ENCODE measurements at regions not wholly inside any gene's neighbourhood (a gene's known extent, or its start where the extent isn't known, plus 50 kb on each side); places are given as distances from the start of the nearest gene placed in this dataset.

GRCh38 chr16:52708476-52708875, 161.5 kb upstream of the TOX3 start:
- TF ChIP-seq NPAS2 (CRISPR knock-in tag; IDR thresholded peaks at IDR 0.05; ENCODE audit: borderline replicate concordance) (no peak), PBX3 (IDR thresholded peaks at IDR 0.05) (no peak), CEBPB (IDR thresholded peaks at IDR 0.05) (no peak), HMGXB4 (CRISPR knock-in tag; IDR thresholded peaks at IDR 0.05; ENCODE audit: borderline replicate concordance) (no peak), CTCF (IDR thresholded peaks at IDR 0.05) (no peak), FOSL2 (IDR thresholded peaks at IDR 0.05) (no peak), FOSL2 (CRISPR knock-in tag; IDR thresholded peaks at IDR 0.05) (no peak), EHF (CRISPR knock-in tag; IDR thresholded peaks at IDR 0.05) (no peak), ZNF302 (CRISPR knock-in tag; IDR thresholded peaks at IDR 0.05) (no peak)
- WGBS (ENCODE audit: missing lambda C conversion rate) = 12% methylated on average over 2 of the region's 2 CpGs
- H3K27ac ChIP-seq = no peak overlapping the region
- no peak overlapping the region for H3K4me2 ChIP-seq
- H3K4me1 ChIP-seq = no peaks in the 10 kb centered on the region
- POLR2A ChIA-PET = no interaction called here
- CTCF ChIA-PET = interaction anchor here (1.7 kb wide), 1 partner anchor 14 kb away, joined by 4 read pairs; no protein-coding TSS in a partner anchor
- no peaks in the 10 kb centered on the region for H3K9me3 ChIP-seq
- no peak for FAIRE-seq
- DNase-seq (ENCODE audit: low read depth in 1 of 2, low spot score in 1 of 2) = no peak
- no peak overlapping the region for H3K4me3 ChIP-seq
- ATAC-seq = no peak

- Histone ChIP-seq H3K4me1 (no peaks in the 10 kb centered on the region), H3K4me3 (no peak overlapping the region), H3K27ac (no peak overlapping the region), H3K9me3 (no peaks in the 10 kb centered on the region), H3K4me2 (no peak overlapping the region)
- POLR2A ChIA-PET = no interaction called here
- ATAC-seq (no peak), FAIRE-seq (no peak), DNase-seq (ENCODE audit: low read depth in 1 of 2, low spot score in 1 of 2) (no peak)
- no peak for TF ChIP-seq SMC3 (IDR thresholded peaks at IDR 0.05)
- WGBS (ENCODE audit: missing lambda C conversion rate) = 18% methylated on average over 3 of the region's 3 CpGs
- CTCF ChIA-PET = interaction anchor here (0.8 to 1.7 kb wide), 3 partner anchors 13 to 516 kb away, joined by 3 to 4 read pairs (median 3); no protein-coding TSS in a partner anchor
These were observed 160.9 kb upstream of the TOX3 start for GRCh38 chr16:52707676-52708337.

- FAIRE-seq = no peak
- no peak for TF ChIP-seq PHF8 (IDR thresholded peaks at IDR 0.05; ENCODE audit: borderline replicate concordance, low read depth)
- TF ChIP-seq USF2 (IDR thresholded peaks at IDR 0.05) = no peak
- TF ChIP-seq RARB (CRISPR knock-in tag; IDR thresholded peaks at IDR 0.05) = no peak
- TF ChIP-seq CEBPB (IDR thresholded peaks at IDR 0.05) = no peak
- TF ChIP-seq RFX5 (IDR thresholded peaks at IDR 0.05) = no peak
- TF ChIP-seq EP300 (IDR thresholded peaks at IDR 0.05) = no peak
- no peak for TF ChIP-seq MAFK (IDR thresholded peaks at IDR 0.05; ENCODE audit: partially characterized antibody)
- TF ChIP-seq CHD4 (IDR thresholded peaks at IDR 0.05; ENCODE audit: borderline replicate concordance) = no peak
- no peak for TF ChIP-seq POLR2AphosphoS2 (conservative IDR thresholded peaks at IDR 0.05; ENCODE audit: low read length)
- TF ChIP-seq ESRRA (IDR thresholded peaks at IDR 0.05; ENCODE audit: borderline replicate concordance, low read length) = no peak
- H3K9me3 ChIP-seq = no peaks in the 10 kb centered on the region
- ChIA-PET CTCF (interaction anchor here (0.7 to 0.9 kb wide), 3 partner anchors 12 to 1745 kb away, joined by 3 to 4 read pairs (median 3); no protein-coding TSS in a partner anchor), POLR2A (no interaction called here)
- WGBS (ENCODE audit: missing lambda C conversion rate) = 19% methylated on average over 5 of the region's 5 CpGs
- H3K4me3 ChIP-seq = no peak overlapping the region
- no peak for ATAC-seq
- H3K4me1 ChIP-seq = no peaks in the 10 kb centered on the region
- H3K4me2 ChIP-seq = no peak overlapping the region
- no peak for DNase-seq (ENCODE audit: low read depth in 1 of 2, low spot score in 1 of 2)
- no peak overlapping the region for H3K27ac ChIP-seq
These were observed 158.2 kb upstream of the TOX3 start for GRCh38 chr16:52705122-52705521.

Data from A549 (cell line).